ENCODE measurements at regions not wholly inside any gene's neighbourhood (a gene's known extent, or its start where the extent isn't known, plus 50 kb on each side); places are given as distances from the start of the nearest gene placed in this dataset.

GRCh38 chr12:94791933-94792332, 141.6 kb upstream of the TMCC3 start:
- TF ChIP-seq Cebpa-rat (IDR thresholded peaks at IDR 0.05): no peak
- H3K4me2 ChIP-seq: no peak overlapping the region
- H3K9ac ChIP-seq: no peak overlapping the region
- H4K20me1 ChIP-seq: no peaks in the 10 kb centered on the region
- H3K4me1 ChIP-seq: no peaks in the 10 kb centered on the region
- no peak overlapping the region for H3K4me3 ChIP-seq
- no peaks in the 10 kb centered on the region for H3K27me3 ChIP-seq
- H3K27ac ChIP-seq: no peak overlapping the region
- no peaks in the 10 kb centered on the region for H3K9me3 ChIP-seq
- H3K36me3 ChIP-seq: no peaks in the 10 kb centered on the region

- Histone ChIP-seq H3K9me3 (no peaks in the 10 kb centered on the region), H3K4me1 (no peaks in the 10 kb centered on the region), H3K27ac (no peak overlapping the region), H3K4me3 (no peak overlapping the region), H3K27me3 (no peaks in the 10 kb centered on the region), H3K36me3 (no peaks in the 10 kb centered on the region), H3K9ac (no peak overlapping the region), H4K20me1 (no peaks in the 10 kb centered on the region), H3K4me2 (no peak overlapping the region)
- TF ChIP-seq Cebpa-rat (IDR thresholded peaks at IDR 0.05): no peak
Measured at GRCh38 chr12:94790825-94791224, 140.5 kb upstream of the TMCC3 start.

DNA sequence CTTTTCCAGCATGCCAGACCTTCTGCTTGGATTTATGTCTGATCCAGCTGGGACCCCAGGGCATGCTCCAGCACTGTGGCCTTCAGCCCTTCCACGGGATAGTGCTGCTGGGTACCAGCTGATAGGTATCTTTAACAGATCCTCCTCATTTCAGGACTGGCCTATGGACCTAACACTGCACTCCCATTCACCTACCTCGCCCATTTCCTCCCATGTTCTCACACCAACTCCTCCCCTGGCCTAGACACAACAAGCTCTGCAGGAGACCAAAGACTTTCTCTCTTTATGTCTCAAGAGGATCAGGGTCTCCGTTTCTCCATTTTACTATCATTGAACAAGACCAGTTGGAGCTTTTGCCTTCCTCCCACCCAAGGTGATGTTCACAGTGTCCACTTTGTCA, 140.0 kb upstream of the TMCC3 start:
- no peak overlapping the region for H3K4me2 ChIP-seq
- H3K4me1 ChIP-seq: no peaks in the 10 kb centered on the region
- H4K20me1 ChIP-seq: no peaks in the 10 kb centered on the region
- TF ChIP-seq Cebpa-rat (IDR thresholded peaks at IDR 0.05): no peak
- no peaks in the 10 kb centered on the region for H3K27me3 ChIP-seq
- H3K27ac ChIP-seq: no peak overlapping the region
- H3K9me3 ChIP-seq: no peaks in the 10 kb centered on the region
- H3K4me3 ChIP-seq: no peak overlapping the region
- no peaks in the 10 kb centered on the region for H3K36me3 ChIP-seq
- no peak overlapping the region for H3K9ac ChIP-seq

GRCh38 chr12:94789510-94790225, 139.3 kb upstream of the TMCC3 start:
- Histone ChIP-seq H3K4me2 (no peak overlapping the region), H3K4me1 (no peaks in the 10 kb centered on the region), H4K20me1 (no peaks in the 10 kb centered on the region), H3K36me3 (no peaks in the 10 kb centered on the region), H3K4me3 (no peak overlapping the region), H3K9me3 (no peaks in the 10 kb centered on the region), H3K27ac (no peak overlapping the region), H3K9ac (no peak overlapping the region), H3K27me3 (no peaks in the 10 kb centered on the region)
- no peak for TF ChIP-seq Cebpa-rat (IDR thresholded peaks at IDR 0.05)

GRCh38 chr12:94788298-94788697, 137.9 kb upstream of the TMCC3 start:
- H3K27ac ChIP-seq: no peak overlapping the region
- H3K4me2 ChIP-seq: no peak overlapping the region
- no peak overlapping the region for H3K4me3 ChIP-seq
- H3K4me1 ChIP-seq: no peaks in the 10 kb centered on the region
- H4K20me1 ChIP-seq: no peaks in the 10 kb centered on the region
- H3K27me3 ChIP-seq: no peaks in the 10 kb centered on the region
- no peak for TF ChIP-seq Cebpa-rat (IDR thresholded peaks at IDR 0.05)
- H3K9me3 ChIP-seq: no peaks in the 10 kb centered on the region
- no peak overlapping the region for H3K9ac ChIP-seq
- H3K36me3 ChIP-seq: no peaks in the 10 kb centered on the region

DNA sequence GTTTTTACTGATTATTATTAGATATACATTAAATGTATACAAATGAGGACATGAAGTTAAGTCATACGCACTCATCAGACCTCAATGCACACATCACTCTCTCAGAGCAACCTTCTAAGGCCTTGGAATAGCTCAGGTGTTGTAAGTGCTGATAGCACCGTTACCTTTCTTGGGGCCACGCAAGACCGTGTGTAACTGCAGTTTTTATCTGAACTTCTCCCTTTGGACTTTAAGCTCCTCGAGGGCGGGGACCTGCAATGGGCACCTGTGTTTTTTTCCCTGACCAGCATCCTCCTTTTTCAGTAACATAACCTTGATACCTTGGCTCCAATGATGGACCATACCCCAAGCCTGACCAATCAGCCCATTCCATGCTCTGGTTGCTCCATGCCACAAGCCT, 136.5 kb upstream of the TMCC3 start:
- H4K20me1 ChIP-seq: no peaks in the 10 kb centered on the region
- no peak for TF ChIP-seq Cebpa-rat (IDR thresholded peaks at IDR 0.05)
- H3K9me3 ChIP-seq: peaks cover 4% of the 10 kb centered on the region; the same call in 1 of the 2 replicates
- H3K27me3 ChIP-seq: no peaks in the 10 kb centered on the region
- H3K4me1 ChIP-seq: no peaks in the 10 kb centered on the region
- H3K9ac ChIP-seq: no peak overlapping the region
- no peak overlapping the region for H3K4me3 ChIP-seq
- H3K4me2 ChIP-seq: no peak overlapping the region
- H3K36me3 ChIP-seq: no peaks in the 10 kb centered on the region
- H3K27ac ChIP-seq: no peak overlapping the region

GRCh38 chr12:94783862-94784261, 133.5 kb upstream of the TMCC3 start:
- H3K9me3 ChIP-seq: peaks cover 5% of the 10 kb centered on the region; the same call in 1 of the 2 replicates
- H3K27me3 ChIP-seq: no peaks in the 10 kb centered on the region
- TF ChIP-seq Cebpa-rat (IDR thresholded peaks at IDR 0.05): no peak
- H3K4me3 ChIP-seq: no peak overlapping the region
- H3K4me1 ChIP-seq: peaks cover 10% of the 10 kb centered on the region
- no peaks in the 10 kb centered on the region for H4K20me1 ChIP-seq
- no peak overlapping the region for H3K27ac ChIP-seq
- H3K9ac ChIP-seq: no peak overlapping the region
- H3K4me2 ChIP-seq: no peak overlapping the region
- H3K36me3 ChIP-seq: no peaks in the 10 kb centered on the region

- Histone ChIP-seq H4K20me1 (no peaks in the 10 kb centered on the region), H3K9me3 (peaks cover 5% of the 10 kb centered on the region; the same call in 1 of the 2 replicates), H3K27me3 (no peaks in the 10 kb centered on the region), H3K4me3 (no peak overlapping the region), H3K4me1 (peaks cover 13% of the 10 kb centered on the region), H3K27ac (no peak overlapping the region), H3K9ac (no peak overlapping the region), H3K4me2 (no peak overlapping the region), H3K36me3 (no peaks in the 10 kb centered on the region)
- TF ChIP-seq Cebpa-rat (IDR thresholded peaks at IDR 0.05): no peak
Measured at GRCh38 chr12:94783343-94783742, 133.0 kb upstream of the TMCC3 start.

DNA sequence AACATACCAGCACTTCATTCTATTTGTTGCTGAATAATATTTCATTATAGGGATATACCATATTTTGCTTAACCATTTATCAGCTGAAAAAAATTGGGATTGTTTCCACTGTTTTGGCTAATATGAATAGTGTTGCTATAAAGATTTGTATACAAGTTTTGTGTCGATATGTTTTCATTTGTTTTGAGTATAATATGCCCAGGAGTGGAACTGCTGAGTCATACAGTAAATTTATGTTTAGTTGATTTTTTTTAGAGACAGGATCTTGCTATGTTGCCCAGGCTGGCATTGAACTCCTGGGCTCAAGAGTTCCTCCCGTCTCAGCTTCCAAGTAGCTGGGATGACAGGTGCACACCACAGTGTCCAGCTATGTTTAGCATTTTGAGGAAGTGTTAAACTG, 131.5 kb upstream of the TMCC3 start:
- Histone ChIP-seq H3K9ac (no peak overlapping the region), H4K20me1 (no peaks in the 10 kb centered on the region), H3K36me3 (no peaks in the 10 kb centered on the region)

DNA sequence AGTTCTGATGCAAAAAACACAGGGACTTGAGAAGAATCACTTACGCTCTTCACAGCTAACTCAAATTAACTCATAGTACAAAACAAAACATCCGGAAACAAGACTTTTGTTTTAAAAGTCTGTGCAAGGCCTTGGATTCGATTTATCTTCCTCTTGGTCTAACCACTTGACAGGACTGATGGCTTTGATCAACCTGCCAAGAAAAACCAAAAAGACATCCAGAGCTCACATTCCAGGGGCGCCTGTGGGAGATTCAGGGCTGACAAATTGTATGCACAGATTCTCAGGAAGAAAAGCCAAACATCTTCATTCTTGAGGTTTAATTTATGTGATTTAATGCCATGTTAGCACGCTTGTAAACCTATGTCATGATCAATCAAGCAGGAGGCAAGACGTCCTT, 129.1 kb upstream of the TMCC3 start:
- H3K27me3 ChIP-seq: no peaks in the 10 kb centered on the region
- TF ChIP-seq Cebpa-rat (IDR thresholded peaks at IDR 0.05): no peak
- H3K4me2 ChIP-seq: peak overlapping the region; percentile 34
- H4K20me1 ChIP-seq: no peaks in the 10 kb centered on the region
- no peaks in the 10 kb centered on the region for H3K36me3 ChIP-seq
- H3K9ac ChIP-seq: no peak overlapping the region
- no peak overlapping the region for H3K27ac ChIP-seq
- H3K9me3 ChIP-seq: peaks cover 5% of the 10 kb centered on the region; the same call in 1 of the 2 replicates
- peaks cover 20% of the 10 kb centered on the region for H3K4me1 ChIP-seq
- no peak overlapping the region for H3K4me3 ChIP-seq

More for the DNA sequence above, 131.5 kb upstream of the TMCC3 start:
- Histone ChIP-seq H3K4me3 (no peak overlapping the region), H3K4me1 (peaks cover 20% of the 10 kb centered on the region), H3K27ac (no peak overlapping the region), H3K9me3 (peaks cover 5% of the 10 kb centered on the region; the same call in 1 of the 2 replicates), H3K27me3 (no peaks in the 10 kb centered on the region), H3K4me2 (no peak overlapping the region)
- no peak for TF ChIP-seq Cebpa-rat (IDR thresholded peaks at IDR 0.05)
